SKM-1 (cell line): ENCODE measurements at regions not wholly inside any gene's neighbourhood (a gene's known extent, or its start where the extent isn't known, plus 50 kb on each side); places are given as distances from the start of the nearest gene placed in this dataset.

Experiments
- DNase-seq: peaks from one replicate; lab custom pipeline; 2025; ENCODE audit not compliant: unreplicated experiment; lab: John Stamatoyannopoulos, UW

DNA sequence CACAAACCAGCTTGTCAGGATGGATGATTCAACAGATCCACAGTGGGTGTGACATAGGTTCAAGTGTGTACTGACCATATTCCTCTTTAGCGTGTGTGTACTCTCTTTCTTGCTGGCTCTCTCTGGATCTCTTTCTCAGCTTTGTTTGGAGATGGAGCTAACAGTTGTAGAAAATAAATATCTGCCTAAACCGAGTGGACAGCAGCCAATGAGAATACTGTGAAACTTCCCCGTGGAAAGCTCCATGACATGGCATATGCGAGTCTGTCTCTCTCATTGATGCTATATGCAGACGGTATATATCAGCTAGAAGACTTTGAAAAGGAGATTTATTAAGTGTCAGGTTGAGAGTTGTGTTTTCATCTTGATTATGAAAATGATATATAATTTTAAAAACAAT, 406.5 kb upstream of the SUCLG2 start:
- no peak for DNase-seq

DNA sequence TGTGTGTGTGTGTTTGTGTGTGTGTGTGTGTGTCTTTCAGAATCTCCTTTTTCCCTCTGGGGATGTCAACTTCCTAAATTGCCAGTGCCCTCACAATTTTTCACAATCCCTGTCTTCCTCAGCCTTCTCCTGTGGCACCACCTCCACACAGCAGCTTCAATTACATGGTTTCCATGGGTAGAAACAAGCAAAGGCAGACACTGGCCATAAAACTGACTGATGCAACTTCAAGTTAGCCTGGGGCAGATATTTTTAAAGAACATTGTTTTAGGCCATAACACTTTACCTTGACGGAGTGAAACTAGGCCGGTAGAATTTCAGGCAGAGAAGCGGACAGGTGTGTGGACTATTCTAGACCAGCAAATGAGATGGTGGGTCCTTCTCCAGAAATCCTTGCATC, 405.8 kb upstream of the SUCLG2 start:
- no peak for DNase-seq

- DNase-seq, result no peak
Observed at GRCh38 chr3:68059628-68060152, 405.3 kb upstream of the SUCLG2 start.

DNA sequence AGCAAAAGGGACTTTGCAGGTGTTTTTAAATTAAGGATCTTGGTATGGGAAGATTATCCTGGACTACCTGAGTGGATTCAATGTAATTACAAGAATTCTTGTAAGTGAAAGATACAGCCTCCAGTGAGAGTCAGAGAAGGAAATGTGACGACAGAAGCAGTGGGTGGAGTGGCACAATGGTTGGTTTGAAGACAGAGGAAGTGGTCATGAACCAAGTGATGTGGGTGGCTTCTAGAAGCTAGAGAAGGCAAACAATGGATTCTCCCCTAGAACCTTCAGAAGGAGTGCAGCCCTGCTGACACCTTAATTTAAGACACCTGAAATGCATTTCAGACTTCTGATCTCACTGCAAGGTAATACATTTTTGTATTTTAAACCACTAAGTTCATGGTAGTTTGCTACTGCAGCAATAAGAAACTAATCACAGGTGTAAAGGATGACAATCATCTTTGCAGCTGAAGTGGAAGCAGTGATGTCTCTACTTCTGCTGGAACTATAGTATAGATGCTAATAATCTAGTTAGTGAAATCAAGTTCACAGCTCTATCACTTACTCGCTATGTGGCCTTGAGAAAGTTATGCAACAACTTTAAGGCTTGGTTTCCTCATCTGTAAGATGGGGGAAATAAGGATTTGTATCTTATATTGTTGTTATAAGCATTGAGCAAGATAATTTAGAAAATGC, 403.4 kb upstream of the SUCLG2 start:
- no peak for DNase-seq

DNA sequence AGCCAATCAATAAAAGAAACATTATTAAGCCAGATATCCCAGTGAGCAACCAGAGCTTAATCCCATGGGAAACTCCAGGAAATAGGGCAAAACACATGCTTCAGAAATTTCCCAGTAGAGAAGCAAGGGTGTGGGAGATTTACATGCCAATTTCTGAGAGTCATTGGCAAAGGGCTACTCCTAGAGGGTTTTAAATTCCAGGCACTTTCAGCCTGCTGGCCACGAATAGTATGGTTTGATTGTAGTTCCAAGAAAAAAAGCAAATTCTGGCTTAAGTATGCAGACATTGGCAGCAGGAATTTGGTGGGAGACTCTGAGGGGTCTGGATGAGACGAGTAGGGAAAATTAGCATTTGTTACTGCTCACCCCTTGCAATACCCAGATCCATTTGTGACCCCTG, 402.1 kb upstream of the SUCLG2 start:
- DNase-seq, result no peak

DNA sequence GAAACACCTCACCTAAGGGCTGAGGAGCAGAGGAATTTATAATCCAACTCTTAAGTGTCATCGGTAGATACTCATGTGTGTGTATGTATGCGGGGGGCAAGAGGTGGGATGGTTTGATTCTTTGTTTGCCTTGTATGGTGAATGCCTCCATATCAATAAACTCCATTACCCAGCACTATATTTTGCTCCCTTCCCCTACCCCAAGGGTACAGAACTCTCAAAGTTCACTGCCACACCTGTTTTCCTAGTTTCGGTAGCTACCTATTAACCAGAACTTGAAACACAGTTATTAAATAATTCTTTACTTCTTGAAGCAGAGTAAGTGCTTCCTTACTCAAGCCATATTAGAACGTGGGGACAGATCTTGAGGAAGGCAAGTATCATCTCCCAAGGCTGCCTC, 400.8 kb upstream of the SUCLG2 start:
- DNase-seq, result no peak

DNA sequence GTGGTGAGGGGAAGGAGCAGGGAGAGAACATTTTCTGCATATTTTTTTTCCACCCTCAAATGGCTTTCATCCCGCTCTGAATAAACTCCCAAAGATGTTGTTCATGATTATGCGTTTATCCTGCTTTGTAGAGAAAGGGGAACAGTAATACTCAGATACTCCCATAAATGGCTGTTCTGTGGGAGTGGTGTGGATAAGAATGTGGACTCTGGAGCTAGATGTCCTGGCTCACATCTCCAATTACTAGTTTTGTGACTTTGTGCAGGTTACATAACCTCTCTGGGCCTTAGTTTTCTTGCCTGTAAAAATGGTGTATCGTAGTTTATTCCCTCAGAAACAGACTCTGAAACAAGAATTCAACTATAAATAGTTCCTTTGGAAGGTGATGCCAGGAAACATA, 395.4 kb upstream of the SUCLG2 start:
- no peak for DNase-seq

- no peak for DNase-seq
Observed at GRCh38 chr3:68045976-68046375, 391.6 kb upstream of the SUCLG2 start.

DNA sequence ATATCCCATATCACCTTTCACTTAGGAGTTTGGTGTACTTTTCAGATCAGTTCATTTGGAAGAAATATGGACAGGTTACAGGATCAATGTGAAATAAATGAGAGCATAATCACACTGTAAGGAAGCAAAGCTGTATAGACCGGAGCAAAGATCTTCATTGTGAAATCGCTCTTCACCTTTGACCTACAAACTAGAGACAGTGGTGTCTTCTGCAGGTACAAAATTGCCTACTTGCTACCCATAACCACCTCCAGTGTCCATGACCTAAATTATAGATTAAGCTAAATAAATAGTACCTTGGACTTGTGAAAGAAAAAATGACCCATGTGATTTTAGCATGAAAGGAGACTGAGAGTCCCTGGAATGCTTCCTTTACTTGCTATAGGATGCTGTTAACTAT, 379.5 kb upstream of the SUCLG2 start:
- DNase-seq, result no peak

DNA sequence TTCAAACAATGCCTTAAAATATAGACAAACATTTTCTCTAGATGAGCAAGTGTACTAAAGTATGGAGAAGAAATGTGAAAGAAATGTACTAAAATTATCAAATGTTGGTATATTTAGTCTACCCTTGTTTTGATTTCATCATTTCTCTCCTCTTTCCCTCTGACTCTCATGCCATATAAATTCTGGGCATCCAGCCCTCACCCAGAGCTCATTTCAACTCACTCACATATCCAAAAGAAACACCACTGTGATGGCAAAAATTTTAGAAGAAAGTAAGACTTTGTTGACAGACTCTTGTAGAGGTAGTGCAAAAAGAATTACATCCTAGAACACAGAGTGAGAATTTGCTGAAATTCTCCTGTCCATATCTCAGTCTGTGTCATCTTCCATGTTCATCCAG, 377.8 kb upstream of the SUCLG2 start:
- no peak for DNase-seq

- DNase-seq, result no peak
Observed at GRCh38 chr3:68025189-68025588, 370.8 kb upstream of the SUCLG2 start.

GRCh38 chr3:68019876-68020275, 365.5 kb upstream of the SUCLG2 start:
- DNase-seq, result no peak

DNA sequence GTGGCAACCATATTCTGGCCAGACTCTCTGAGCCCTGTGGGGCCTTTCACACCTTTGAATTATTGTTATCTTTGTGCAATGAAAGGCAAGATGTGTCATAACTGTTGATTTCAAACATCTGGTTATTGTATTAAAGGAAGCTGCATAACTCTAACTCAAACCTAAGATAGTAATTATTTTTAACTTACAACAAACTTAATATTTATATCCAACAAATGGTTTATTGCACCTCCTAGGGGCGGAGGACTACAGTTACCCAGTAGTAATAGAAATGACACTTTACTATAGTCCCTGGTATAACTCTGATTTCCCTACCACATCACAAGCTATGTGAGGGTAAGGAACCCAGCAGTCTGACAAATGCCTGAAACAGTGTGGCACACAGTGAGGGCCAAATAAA, 363.9 kb upstream of the SUCLG2 start:
- DNase-seq, result no peak

GRCh38 chr3:68017069-68017468, 362.7 kb upstream of the SUCLG2 start:
- no peak for DNase-seq

DNA sequence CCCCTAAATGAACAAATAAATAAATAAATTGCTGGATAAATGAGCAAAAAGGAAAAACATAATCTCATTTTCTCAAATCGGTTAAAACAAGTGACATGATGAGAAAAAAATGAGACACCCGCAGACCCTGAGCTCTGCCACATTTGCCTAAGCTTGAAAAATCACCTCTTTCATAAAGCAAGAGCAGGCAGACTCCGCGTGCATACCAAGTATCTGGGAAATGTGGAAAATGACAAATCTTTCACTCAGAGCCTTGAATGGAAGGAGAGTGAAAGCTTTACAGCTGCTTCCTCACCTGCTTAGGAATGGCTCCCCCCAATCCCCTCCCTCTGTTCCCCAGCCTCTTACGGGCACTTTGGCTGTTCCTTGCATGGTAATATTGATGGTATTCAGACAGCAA, 355.5 kb upstream of the SUCLG2 start:
- no peak for DNase-seq

GRCh38 chr3:68007621-68008226, 353.3 kb upstream of the SUCLG2 start:
- DNase-seq, result no peak

DNA sequence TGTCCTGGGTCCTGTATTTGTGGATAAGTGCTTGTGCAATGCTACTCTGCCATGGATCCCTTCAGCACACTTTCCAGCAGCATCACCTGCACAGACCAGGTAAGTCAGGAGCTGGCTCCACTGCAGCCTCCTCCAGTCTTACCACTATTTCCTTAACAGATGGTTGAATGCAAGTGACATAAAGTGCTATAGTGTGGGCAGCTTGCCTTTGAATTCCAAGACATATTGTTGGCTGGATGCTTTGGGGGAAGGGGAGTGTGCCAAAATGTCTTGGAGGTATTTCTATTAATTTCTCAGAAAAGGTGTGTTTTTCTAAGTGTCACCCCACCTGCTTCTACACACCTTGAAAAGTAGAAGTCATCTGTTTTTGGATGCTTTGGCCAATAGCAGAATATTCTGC, 352.2 kb upstream of the SUCLG2 start:
- DNase-seq, result no peak

- no peak for DNase-seq
Observed at GRCh38 chr3:68004091-68004490, 349.7 kb upstream of the SUCLG2 start.

- no peak for DNase-seq
Observed at GRCh38 chr3:67998281-67998680, 343.9 kb upstream of the SUCLG2 start.

DNA sequence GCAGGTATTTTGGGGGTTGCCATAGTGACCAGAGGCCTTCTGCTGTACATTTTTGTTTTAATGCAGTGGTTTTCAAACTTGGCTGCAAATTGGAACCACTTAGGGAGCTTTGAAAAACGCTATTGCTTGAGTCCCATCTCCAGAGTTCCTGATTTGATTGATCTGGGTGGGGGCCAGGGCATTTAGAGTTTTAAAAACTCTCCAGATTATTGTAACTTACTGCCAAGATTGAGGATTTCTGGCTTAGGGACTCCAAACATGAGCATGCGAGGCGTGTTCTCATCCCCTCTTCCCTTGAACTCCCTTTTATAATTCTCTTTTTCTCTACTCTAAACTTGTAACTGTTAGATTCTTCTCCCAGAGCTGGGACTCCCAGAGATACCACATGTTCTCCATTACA, 340.8 kb upstream of the SUCLG2 start:
- DNase-seq, result no peak

GRCh38 chr3:67986706-67987105, 332.3 kb upstream of the SUCLG2 start:
- DNase-seq, result no peak

DNA sequence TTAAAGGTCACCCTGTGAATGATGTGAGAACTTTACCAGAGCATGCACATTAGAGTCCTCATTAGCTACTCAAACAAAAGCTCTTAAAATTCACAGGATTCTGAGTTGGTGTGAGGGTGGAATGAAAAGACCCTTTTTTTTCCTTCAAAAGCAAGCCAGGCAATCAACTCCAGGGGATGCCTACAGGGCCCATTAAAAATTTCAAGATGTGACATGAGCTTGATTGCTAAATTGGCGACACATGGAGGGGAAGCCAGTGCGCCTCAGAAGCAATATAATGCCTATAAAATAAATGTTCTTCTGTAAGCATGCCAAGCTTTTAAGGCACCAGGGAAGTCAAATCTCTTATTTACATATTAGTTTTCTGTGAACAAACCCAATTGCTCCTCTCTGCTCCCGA, 328.8 kb upstream of the SUCLG2 start:
- DNase-seq, result no peak

DNA sequence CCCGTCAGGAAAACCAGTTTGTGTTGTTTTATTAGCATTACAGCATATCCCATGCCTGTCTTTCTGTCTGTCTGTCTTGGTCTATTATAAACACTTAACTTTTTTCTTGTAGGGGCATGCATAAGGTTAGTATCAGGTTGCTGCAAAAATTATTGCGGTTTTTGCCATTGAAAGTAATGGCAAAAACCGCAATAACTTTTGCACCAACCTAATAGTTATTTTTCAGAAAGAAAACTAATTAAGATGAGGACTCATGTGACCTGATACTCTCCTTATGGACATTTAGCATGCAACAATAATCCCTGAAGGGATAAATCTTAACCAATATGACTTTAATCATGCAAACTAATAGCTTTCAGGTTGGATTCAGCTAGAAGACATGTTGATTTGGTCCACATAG, 326.7 kb upstream of the SUCLG2 start:
- no peak for DNase-seq
